PC-3 (cell line): ENCODE measurements at regions not wholly inside any gene's neighbourhood (a gene's known extent, or its start where the extent isn't known, plus 50 kb on each side); places are given as distances from the start of the nearest gene placed in this dataset.
A peak's percentile ranks its signal among the peaks of the same experiment; 100 is the strongest.

Experiments
- ATAC-seq: fragments of 200-7000 bp; cut with Tn5 transposase; 2 replicates; pipeline ENCODE4 v1.9.1; 2020; ENCODE audit warnings: mild to moderate bottlenecking, moderate library complexity
- BruUV-seq: library from RNA; stranded (reverse); fragments of 400-500 nt; replicated peaks from 2 replicates; lab custom pipeline; 2021; lab: Mats Ljungman, UMichigan
- CTCF ChIA-PET: fragments of 300-600 bp; sonication (Branson Sonifier 250); formaldehyde crosslinking; loops from one replicate; lab custom pipeline; 2022; ENCODE audit warnings: antibody characterized with exemption; lab: Charles Lee
- POLR2A ChIA-PET: fragments of 300-600 bp; sonication (Branson Sonifier 250); formaldehyde crosslinking; loops from one replicate; lab custom pipeline; 2022; ENCODE audit warnings: antibody characterized with exemption; ENCODE audit not compliant: unreplicated experiment; lab: Charles Lee
- DNase-seq: peaks from one replicate; pipeline ENCODE4 v3.0.0-alpha.2; 2015
- H2AFZ ChIP-seq: fragments of 300-600 bp; sonication (generic); 2 replicates; pipeline ENCODE4 v1.6.0; 2016; ENCODE audit warnings: antibody characterized with exemption, low read length
- H3F3A ChIP-seq: fragments of 300-600 bp; sonication (generic); one replicate; pipeline ENCODE4 v1.6.0; 2017; ENCODE audit warnings: antibody characterized with exemption, low read length, control low read depth, mild to moderate bottlenecking; ENCODE audit not compliant: unreplicated experiment
- H3K27ac ChIP-seq: fragments of 300-600 bp; sonication (generic); 2 replicates; pipeline ENCODE4 v1.5.1; 2016; ENCODE audit warnings: mild to moderate bottlenecking, low read length
- H3K27me3 ChIP-seq: fragments of 300-600 bp; sonication (generic); 2 replicates; pipeline ENCODE4 v1.6.1; 2016; ENCODE audit warnings: low read length, mixed read lengths
- H3K36me3 ChIP-seq: fragments of 300-600 bp; sonication (generic); 2 replicates; pipeline ENCODE4 v1.6.1; 2016; ENCODE audit warnings: low read depth, mixed run types, low read length, mixed read lengths
- H3K4me1 ChIP-seq: fragments of 300-600 bp; sonication (generic); 2 replicates; pipeline ENCODE4 v1.5.1; 2016; ENCODE audit warnings: low read length; ENCODE audit not compliant: insufficient read depth
- H3K4me2 ChIP-seq: fragments of 300-600 bp; sonication (generic); 2 replicates; pipeline ENCODE4 v1.6.0; 2016; ENCODE audit warnings: low read length
- H3K4me3 ChIP-seq: fragments of 300-600 bp; sonication (generic); 2 replicates; pipeline ENCODE4 v1.5.1; 2016; ENCODE audit warnings: mild to moderate bottlenecking, low read length, mixed read lengths
- H3K79me2 ChIP-seq: fragments of 300-600 bp; sonication (generic); 2 replicates; pipeline ENCODE4 v1.6.1; 2017; ENCODE audit warnings: low read length, mixed read lengths
- H3K9ac ChIP-seq: fragments of 300-600 bp; sonication (generic); 2 replicates; pipeline ENCODE4 v1.6.0; 2016; ENCODE audit warnings: mild to moderate bottlenecking, low read length
- H3K9me2 ChIP-seq: fragments of 300-600 bp; sonication (generic); replicated peaks from 2 replicates; pipeline ENCODE4 v1.6.1; 2016; ENCODE audit warnings: mixed run types, low read length, mixed read lengths
- H3K9me3 ChIP-seq: fragments of 300-600 bp; sonication (generic); 2 replicates; pipeline ENCODE4 v1.6.1; 2016; ENCODE audit warnings: low read length, mixed read lengths
- H4K20me1 ChIP-seq: fragments of 300-600 bp; sonication (generic); 2 replicates; pipeline ENCODE4 v1.6.1; 2016; ENCODE audit warnings: low read length, mixed read lengths
- EZH2 ChIP-seq: fragments of 300-600 bp; sonication (generic); IDR thresholded peaks from one replicate; pipeline ENCODE4 v1.6.1; 2017; ENCODE audit warnings: antibody characterized with exemption, mild to moderate bottlenecking, low read length; ENCODE audit not compliant: unreplicated experiment
- EZH2phosphoT487 ChIP-seq: fragments of 300-600 bp; sonication (generic); IDR thresholded peaks from 2 replicates; pipeline ENCODE4 v1.6.1; 2018; ENCODE audit warnings: mild to moderate bottlenecking, antibody characterized with exemption, low read length, borderline replicate concordance
- intact Hi-C: fragments of 100-400 bp; cut with micrococcal nuclease; formaldehyde crosslinking; loops from 2 replicates; pipeline ENCODE4 v1.9.0; 2023
- TF ChIP-seq, protein P1 (sequence below): fragments of 300-600 bp; sonication (generic); conservative IDR thresholded peaks from 2 replicates; pipeline ENCODE4 v1.5.1; 2017; ENCODE audit warnings: antibody characterized with exemption, low read depth, mild to moderate bottlenecking, low read length

DNA sequence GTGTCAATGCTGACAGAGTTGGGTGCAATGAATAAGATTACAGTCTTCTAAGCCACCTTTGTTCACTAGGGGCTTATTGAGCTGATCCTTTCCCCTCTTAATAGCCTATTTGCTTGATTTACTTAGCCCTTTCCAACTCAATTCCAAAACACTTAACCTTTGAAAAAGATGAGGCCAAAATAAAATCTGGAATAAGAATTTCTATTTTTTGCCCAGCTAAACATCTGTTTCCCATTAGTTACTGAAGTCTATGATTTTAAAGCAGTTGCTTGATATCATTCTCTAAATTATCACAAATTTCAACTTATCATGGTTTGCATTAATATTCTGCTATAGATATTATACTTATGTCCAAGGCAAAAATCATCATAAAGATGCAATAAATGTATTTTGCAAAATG lies 1272.0 kb upstream of the ACO1 start:
- H3K9me3 ChIP-seq: no peaks in the 10 kb centered on the region
- intact Hi-C loops: no loop called here
- no peak overlapping the region for H2AFZ ChIP-seq
- H3K4me3 ChIP-seq: no peak overlapping the region
- BruUV-seq: no TSS peak
- ATAC-seq (no peak), DNase-seq (no peak)
- no peak overlapping the region for H3K4me2 ChIP-seq
- ChIA-PET POLR2A (no interaction called here), CTCF (no interaction called here)
- no peaks in the 10 kb centered on the region for H4K20me1 ChIP-seq
- TF ChIP-seq EZH2phosphoT487 (no peak), EZH2 (no peak)
- TF ChIP-seq, protein P1, sequence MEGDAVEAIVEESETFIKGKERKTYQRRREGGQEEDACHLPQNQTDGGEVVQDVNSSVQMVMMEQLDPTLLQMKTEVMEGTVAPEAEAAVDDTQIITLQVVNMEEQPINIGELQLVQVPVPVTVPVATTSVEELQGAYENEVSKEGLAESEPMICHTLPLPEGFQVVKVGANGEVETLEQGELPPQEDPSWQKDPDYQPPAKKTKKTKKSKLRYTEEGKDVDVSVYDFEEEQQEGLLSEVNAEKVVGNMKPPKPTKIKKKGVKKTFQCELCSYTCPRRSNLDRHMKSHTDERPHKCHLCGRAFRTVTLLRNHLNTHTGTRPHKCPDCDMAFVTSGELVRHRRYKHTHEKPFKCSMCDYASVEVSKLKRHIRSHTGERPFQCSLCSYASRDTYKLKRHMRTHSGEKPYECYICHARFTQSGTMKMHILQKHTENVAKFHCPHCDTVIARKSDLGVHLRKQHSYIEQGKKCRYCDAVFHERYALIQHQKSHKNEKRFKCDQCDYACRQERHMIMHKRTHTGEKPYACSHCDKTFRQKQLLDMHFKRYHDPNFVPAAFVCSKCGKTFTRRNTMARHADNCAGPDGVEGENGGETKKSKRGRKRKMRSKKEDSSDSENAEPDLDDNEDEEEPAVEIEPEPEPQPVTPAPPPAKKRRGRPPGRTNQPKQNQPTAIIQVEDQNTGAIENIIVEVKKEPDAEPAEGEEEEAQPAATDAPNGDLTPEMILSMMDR: no peak
- no peaks in the 10 kb centered on the region for H3K4me1 ChIP-seq
- H3K79me2 ChIP-seq: no peaks in the 10 kb centered on the region
- no peak overlapping the region for H3K27ac ChIP-seq
- H3K27me3 ChIP-seq: no peaks in the 10 kb centered on the region
- H3K9ac ChIP-seq: no peak overlapping the region
- H3F3A ChIP-seq: no peaks in the 10 kb centered on the region
- no peaks in the 10 kb centered on the region for H3K9me2 ChIP-seq
- H3K36me3 ChIP-seq: no peaks in the 10 kb centered on the region

DNA sequence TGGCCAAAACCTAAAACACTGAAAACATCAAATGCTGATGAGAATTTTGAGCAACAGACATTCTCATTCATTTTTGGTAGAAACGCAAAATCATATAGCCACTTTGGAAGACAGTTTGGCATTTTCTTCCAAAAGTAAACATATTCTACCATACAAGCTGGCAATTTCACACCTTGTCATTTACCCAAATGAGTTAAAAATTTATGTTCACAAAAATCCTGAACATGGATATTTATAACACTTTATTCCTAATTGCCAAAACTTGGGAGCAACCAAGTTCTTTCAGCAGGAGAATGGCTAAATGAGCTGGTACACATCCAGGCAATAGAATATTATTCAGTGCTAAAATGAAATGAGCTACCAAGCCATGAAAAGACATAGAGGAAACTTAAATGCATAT lies 1270.1 kb upstream of the ACO1 start:
- CTCF ChIA-PET: no interaction called here
- H3K36me3 ChIP-seq: no peaks in the 10 kb centered on the region
- no peak overlapping the region for H3K4me3 ChIP-seq
- no peaks in the 10 kb centered on the region for H3K27me3 ChIP-seq
- BruUV-seq: no TSS peak
- no peaks in the 10 kb centered on the region for H3K9me2 ChIP-seq
- H3K79me2 ChIP-seq: no peaks in the 10 kb centered on the region
- TF ChIP-seq, protein P1: no peak
- TF ChIP-seq EZH2phosphoT487 (no peak), EZH2 (no peak)
- DNase-seq: no peak
- H3K4me2 ChIP-seq: no peak overlapping the region
- H3F3A ChIP-seq: no peaks in the 10 kb centered on the region
- H4K20me1 ChIP-seq: no peaks in the 10 kb centered on the region
- no peaks in the 10 kb centered on the region for H3K9me3 ChIP-seq
- intact Hi-C loops: no loop called here
- no peak overlapping the region for H3K27ac ChIP-seq
- H3K9ac ChIP-seq: no peak overlapping the region
- H3K4me1 ChIP-seq: no peaks in the 10 kb centered on the region
- POLR2A ChIA-PET: no interaction called here
- no peak for ATAC-seq
- no peak overlapping the region for H2AFZ ChIP-seq

DNA sequence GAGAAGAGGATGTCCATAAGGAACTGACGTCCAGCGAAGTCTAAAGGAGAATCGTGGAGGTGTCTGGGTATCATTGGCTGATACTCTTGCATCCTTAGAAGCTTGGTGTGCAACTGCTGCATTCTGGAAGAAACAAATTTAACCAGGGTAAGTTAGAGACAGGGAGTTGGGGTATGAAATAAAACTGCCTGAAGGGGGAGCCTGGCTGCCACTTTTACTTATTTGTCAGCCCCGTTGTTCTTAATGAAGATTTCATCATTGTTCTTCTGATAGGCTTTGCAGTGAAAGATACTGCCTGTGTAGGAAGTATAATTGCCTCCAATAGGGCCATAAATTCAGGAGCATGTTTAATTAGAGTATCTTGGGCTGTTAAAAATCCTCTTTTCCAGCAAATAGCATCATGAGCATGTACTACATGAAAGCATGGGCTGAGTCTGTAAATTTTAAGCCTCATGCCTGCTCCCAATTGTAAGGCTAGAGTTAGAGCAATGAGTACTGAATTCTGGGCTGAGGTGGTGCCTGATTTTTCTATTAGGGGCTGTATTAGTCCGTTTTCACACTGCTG lies 1264.5 kb upstream of the ACO1 start:
- Histone ChIP-seq H3K9me2 (no peaks in the 10 kb centered on the region), H3K4me2 (no peak overlapping the region), H3K4me3 (no peak overlapping the region), H3K36me3 (no peaks in the 10 kb centered on the region), H4K20me1 (no peaks in the 10 kb centered on the region), H2AFZ (no peak overlapping the region), H3K9me3 (no peaks in the 10 kb centered on the region), H3K27ac (no peak overlapping the region), H3K27me3 (no peaks in the 10 kb centered on the region), H3K9ac (no peak overlapping the region), H3K4me1 (no peaks in the 10 kb centered on the region), H3F3A (no peaks in the 10 kb centered on the region), H3K79me2 (no peaks in the 10 kb centered on the region)
- no TSS peak for BruUV-seq
- DNase-seq: peak; percentile 32
- CTCF ChIA-PET: no interaction called here
- intact Hi-C loops: no loop called here
- TF ChIP-seq, protein P1: peak; percentile 58
- no peak for TF ChIP-seq EZH2
- peak; percentile 35; the same call in 1 of the 2 replicates for ATAC-seq
- POLR2A ChIA-PET: no interaction called here
